ENCODE measurements at regions not wholly inside any gene's neighbourhood (a gene's known extent, or its start where the extent isn't known, plus 50 kb on each side); places are given as distances from the start of the nearest gene placed in this dataset.
"Not testable (repeated sequence)": the region's sequence is repeated elsewhere in the genome, so short reads cannot be mapped to it uniquely, and the experiment has no call there.

DNA sequence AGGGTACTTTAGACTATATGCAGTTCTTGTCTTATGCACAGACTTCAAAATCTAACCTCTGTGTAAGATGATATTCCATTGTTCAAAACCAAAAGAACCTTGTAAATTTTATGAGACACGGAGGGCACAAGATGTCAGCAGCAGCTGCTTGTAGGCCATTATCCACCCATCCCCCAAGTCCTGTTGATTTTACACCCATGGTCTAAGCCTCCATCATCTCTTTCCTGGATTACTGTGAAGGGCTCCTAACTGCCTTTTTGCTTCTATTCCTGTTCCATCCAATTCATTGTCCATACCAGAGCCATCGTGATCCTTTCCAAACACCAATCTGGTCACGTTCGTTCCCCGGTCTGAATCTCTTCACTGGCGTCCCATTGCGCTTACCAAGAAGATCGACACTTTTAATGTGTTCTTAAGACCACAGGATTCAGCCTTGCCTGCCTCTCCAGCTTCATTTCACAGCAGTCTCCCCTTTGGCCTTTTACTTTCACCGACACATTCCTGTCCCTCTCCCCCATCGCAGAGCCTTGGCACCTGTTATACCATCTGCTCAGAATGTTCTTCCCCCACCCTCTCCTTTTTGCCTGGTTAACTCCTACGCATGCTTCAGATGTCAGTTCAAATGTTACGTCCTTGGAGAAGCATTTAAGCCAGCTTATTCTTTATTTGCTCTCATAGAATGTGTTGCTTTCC is 107.3 kb upstream of the POU3F1 start:
- peak; percentile 29 for DNase-seq

DNA sequence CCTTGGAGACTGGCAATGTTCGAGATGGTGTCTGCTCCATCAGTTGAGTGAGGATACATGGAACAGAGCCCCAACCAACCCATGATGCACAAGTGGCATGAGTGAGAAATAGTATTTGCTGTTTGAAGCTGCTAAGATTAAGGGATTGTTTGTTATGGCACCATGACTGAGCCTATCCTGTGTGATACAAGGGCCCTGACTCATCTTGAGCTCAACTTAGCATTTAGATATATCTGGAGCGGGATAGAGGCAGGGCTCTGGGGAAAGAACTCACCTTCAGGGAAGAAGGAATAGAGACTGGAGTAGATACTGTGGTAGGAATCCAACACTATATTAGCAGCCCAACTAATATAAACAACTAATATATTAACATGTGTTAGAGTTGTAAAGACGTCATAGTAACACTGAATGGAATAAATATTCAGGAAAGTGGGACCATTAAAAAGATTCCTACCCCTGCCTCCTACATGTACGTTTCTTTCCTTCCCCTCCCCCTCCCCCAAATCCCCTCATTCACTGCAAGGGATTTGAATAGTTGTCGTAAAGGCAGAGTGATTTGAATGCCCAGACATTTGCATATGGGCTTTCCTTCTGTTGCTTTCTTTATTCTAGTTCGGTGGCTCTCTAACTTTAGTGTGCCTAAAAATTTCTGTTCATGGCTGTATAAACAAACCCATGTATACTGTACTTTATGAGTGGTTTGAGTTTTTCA is 106.6 kb upstream of the POU3F1 start:
- no peak for DNase-seq

DNA sequence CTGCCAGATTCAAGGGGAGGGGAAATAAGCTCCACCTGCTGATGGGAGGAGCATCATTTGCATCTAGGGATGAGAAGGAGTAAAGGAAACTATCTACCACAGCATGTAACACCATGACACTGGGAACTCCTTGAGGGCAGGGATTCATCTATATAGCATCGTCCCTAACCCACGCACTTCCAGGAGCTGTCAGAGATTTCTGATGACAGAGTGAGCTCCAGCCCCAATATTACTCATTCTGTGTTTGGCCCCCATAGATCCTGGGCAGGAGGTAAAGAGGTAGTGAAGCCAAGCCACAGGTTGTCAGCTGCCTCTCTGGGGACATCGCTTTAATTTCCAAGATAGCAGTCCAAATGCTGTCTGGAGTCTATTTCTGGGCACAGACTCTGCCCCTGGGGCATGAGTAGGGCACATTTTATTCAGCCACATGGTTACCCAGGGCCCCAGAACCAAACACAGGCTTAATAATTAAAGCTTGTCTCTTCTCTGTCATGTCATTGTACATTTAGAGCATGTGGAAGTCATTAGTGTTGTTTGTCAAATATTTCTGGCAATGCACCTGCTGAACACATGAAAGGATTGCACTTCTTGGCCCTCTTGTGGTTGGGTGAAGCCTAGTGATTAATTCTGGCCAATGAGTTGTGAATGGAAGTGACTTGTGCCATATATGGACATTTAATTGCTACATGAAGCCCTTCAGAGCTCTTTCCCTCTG is 105.9 kb upstream of the POU3F1 start:
- DNase-seq, result peak; percentile 98

DNA sequence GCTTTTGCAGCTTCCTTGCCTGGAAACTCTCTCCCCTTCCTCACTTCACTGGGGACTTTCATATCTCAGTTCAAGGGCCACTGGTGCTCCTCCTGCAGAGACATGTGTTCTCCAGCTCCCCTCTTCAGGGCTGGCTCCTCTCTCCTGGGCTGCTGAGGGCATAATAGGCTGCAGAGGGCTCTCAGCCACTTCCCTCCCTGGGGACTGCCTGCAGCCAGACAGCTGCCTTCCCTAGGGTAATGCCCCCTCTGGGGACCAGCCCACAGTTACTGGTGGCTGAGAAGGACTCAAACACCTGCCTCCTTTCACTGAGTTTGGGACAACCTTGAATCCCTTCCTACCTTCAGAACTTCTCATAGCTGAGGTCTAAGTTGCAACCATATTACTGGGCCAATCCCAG is 104.8 kb upstream of the POU3F1 start:
- DNase-seq, result peak; percentile 39

DNA sequence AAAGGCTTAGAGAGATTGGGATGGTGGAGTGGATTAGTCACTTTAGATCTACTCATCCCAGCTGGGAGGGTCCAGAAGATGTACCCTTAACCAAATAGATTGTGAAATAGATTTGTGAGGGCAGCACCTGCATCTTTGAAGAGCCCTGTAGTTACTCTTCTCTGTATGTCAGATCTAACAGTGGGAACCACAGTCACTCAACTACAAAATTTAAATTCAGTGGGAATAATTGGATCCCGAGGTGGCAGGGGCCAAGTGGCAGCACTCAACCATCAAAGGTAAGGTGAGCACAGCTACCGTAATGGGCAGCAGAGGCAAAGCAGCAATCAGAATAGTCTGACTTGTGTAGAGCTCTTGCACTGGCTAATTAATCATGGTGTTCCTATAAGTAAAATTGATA is 99.5 kb upstream of the POU3F1 start:
- DNase-seq, result not testable (repeated sequence)

DNA sequence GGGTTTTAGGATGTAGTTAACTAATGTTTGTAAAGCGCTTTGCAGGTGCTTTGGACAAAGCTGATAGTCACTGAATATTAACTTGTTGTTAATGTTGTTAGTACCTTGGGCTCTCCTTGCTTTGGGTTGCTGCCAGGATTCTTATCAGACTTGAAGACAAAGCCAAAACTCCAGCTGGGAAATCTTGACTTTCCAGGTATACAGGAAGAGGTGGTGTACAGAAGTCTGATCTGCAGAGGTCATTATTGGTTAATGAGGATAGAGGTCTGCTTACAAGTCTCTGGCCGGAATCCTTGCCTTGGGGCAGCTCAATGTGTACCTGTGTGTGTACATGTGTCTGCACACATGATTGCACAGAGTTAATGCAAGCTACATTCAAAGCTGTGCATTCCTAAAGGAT is 96.0 kb upstream of the POU3F1 start:
- DNase-seq, result no peak

DNA sequence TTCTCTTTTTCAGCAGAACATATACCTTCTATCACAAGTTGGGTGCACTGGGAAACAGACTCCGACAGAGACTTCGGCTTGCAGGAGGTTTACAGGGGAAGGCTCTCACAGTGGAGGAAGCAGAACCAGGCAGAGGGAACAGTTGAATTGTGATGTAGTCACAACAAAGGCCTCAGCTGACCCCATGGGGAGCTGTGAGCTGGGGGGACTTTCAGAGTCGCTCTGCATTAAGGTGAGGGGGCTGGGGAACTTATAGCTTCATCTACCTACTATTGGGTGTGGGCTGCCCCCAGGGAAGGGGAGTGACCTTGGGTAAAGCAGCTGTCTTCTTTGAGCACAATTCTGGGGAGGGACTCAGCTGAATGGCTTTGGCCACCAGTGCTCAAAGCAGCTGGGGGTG is 94.9 kb upstream of the POU3F1 start:
- no peak for DNase-seq

DNA sequence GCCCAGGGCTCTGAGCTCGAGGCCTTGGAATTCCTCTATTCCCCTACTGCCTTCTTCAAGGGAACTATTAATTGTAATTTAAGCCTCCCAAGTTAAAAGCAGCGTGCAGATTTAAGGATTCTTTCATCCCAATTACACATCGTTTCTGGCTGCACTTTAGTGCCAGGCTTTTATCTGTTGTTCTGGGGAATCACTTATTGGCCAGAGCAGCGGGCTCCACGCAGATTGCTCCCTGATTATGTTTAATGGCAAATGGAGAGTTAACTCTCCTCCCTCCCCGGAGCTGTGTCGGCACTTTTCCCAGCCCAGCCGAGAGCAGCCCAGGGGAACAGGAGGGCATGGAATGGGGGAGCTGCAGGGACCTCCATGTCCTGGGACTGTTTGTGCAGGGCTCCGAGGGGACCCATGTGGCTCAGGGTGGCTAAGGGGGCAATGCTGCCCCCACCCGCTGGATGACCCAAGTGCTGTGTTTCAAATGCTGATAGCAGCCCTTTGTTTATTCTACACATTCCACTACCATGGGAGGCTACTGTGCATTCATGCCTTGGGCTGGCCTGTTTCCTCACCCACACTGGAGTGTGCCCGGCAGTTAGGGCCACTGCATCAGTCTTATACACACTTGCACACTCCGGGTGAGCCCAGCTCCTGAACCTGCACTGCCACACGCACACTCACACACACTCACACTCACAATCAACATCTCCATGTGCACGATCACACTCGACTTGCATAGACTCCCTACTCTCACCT is 93.3 kb upstream of the POU3F1 start:
- no peak for DNase-seq

DNA sequence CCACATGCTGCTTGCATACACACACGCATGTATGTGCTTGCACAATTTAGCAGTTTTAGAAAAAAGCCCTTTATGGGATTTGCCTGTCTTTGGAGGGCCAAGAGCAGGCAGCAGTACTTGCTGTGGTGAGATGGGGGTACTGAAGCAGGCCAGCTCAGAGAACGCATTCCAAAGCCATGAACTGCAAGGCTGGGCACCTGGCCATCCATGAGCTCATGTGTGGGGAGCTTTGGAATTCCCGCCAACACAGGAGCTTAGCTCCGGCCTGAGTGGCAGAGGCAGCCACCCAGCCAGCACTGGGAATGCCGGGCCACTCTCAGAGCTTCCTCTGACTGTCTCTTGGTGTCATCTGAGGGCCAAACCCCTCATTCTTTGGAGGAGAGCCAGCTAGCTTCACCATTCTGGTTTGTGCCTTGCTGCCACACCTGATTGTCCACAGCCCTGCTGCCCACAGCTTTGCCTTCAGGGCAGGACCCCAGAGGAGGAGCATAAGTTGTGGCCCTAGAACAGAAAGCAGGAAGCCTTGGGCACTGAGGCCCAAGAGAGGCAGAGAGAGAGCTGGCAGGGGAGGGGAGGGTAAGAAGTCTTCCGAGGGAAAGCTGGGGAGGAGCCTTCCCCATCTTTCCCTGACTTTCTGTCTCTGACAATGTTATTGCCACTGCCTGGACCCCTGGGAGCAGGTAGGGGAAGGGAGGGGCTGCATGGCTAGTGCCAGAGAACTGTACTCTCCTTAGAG is 92.1 kb upstream of the POU3F1 start:
- peak; percentile 15 for DNase-seq

DNA sequence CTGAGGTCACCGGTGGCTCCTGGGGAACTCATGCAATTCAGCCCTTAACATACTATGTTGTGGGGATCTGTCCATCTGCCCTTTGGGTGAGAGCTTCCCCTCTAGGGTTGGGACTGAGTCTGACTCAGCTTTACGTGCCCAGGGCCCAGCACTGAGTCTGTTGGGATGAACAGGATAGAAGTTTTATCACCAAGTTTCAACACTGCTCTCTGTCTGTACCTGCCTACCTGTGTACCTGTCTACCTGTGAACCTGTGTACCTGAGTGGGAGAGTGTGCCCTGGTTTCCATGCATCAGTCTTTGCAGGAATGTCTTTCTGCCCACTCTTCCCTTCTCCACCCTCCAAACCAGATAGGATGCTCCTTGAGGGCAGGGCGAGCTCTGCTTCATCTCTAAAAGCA is 90.6 kb upstream of the POU3F1 start:
- no peak for DNase-seq

DNA sequence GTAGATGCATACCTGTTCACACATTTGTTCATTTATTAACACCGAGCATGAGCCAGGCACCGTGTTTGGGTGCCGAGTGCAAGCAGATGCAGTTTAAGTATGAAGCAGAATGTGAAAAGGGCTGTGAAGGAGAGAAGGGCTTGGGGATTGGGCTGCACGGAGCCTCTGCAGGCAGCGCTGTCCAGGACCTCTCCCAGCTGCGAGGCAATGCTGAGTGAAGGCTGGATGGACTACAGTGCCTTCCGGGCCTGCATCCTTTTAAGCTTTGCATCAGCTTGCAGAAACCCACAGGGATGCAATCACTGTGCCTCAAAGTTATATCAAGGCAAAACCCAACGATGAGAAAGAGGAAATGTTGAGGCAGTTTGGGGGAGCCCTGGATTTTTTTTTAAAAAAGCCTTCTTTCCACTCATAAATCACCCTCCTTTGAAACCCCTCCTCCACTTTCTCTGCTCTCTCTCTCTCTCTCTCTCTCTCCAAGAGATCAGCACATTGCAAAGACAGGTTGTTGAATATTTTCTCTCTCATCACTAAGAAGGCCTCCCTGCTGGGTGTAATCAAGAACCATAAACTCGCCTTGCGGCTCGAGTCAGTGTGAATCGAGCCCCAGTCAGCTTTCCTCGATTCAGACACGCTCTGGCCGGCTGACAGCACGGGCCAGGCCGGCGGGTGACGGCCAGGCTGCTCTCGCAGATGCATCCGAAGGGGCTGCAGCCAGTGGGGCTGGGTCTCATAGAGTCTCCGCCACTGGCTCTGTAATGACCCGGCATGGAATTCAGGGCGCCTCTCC is 89.2 kb upstream of the POU3F1 start:
- no peak for DNase-seq

DNA sequence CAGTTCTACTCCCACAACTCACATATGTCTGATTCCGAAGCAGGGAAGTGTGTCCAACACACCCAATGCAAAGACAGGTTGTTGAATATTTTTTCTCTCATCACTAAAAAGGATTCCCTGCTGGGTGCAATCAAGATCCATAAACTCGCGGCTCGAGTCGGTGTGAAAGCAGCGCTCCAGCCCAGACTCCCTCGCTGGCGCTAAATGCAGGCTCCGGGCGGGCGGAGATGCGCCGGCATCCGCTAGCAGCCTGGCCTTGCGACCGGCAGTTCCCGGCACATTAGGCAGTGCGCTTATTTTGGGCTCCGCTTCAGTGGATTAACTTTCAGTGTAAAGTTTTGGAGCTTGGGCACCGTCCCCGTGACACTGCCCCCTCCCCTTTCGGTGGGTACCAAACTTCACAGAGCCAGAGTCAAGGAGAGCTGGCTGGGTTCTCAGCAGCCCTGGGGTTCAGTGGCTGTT is 87.7 kb upstream of the POU3F1 start:
- no peak for DNase-seq

DNA sequence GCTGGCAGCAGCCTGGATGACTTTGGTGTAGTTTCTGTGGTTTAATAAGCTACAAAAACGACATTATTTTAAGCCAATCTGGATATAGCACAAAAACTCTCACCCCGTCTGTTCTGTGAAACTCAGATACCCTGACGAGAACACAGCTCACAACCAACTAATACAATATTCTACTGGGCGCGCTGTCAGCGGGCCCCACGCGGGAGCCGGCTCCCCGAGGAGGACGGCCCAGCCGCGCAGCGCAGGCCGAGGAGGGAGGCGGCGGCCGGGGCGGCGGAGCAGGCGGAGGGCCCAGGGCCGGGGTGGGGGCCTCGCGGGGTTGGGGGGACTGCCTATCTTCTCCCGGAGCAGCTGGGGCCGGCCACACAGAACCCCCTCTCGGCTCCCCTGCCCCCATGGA is 87.2 kb upstream of the POU3F1 start:
- no peak for DNase-seq

DNA sequence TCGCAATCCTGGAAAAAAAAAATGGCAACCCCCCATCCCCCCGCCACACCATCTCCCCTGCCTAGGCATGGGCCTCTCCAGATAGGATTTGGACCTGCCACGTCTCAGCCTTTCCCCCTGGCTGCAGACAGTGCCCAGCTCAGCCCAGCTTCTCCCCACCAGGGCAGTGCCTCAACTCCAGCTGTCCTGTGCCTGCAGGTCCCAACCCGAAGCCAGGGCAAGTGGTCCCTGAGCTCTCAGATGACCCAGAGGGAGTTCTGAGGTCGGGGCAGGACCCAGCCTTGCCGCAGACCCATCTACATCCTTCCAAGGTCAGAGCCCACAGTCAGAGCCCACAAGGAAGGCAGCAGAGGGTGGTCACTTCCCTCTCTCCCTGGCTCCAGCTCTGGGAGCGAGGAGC is 86.7 kb upstream of the POU3F1 start:
- no peak for DNase-seq

DNA sequence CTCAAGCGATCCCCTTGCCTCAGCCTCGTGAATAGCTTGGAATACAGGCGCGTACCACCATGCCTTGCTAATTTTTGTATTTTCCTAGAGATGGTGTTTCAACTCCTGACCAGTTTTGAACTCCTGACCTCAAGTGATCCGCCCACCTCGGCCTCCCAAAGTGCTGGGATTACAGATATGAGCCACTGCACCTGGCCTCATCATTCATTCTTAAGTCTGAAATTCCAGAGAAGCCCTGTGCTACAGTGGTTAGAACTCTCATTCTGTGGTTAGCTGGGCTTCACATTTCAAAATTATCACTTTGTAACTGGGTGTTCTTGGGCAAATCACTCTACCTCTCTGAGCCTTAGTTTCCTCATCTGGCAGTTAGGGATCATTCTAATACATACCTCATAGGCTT is 86.1 kb upstream of the POU3F1 start:
- DNase-seq, result no peak

DNA sequence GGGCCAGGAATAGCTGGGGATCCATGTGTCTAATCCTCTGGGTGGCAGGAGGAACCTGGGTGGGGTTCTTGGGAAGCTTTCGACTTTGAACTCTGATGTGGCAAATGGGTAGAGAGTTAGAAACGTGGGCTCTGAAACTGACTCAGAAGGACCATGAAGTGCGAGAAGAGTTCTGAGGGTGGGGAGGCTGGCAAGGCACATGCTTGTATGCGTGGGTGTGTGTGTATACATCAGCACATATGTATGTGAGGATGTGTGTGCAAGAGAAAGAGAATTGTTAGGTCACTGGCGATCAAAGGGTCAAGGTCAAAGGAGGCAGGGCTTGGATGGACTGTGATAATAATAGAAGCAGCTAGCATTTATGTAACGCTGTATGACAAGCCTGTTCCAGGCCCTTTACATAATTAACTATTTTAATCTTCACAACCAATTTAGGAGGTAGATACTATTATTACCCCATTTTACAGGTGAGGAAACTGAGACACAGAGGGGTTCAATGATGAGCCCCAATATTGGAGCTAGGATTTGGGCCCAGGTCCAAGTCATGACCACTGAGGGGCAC is 84.5 kb upstream of the POU3F1 start:
- no peak for DNase-seq

DNA sequence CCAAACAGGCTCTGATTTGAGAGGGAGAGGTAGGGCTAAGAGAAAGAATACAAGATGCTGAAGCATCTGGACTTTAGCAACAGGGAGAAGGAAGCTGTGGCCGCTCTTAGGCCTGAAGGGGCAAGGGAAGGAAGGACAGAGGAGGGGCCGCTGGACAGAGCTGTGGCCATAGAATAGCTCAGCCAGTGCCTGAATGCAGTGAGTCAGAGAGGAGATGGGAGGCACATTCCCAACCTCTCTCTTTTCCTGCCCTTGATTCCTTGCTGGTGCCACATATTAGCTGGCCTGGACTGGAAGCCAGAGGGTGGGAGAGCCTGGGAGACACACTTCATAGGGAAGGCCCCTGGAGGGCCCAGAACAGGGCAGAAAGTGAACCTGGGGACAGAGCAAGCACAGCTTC is 83.4 kb upstream of the POU3F1 start:
- DNase-seq, result no peak

DNA sequence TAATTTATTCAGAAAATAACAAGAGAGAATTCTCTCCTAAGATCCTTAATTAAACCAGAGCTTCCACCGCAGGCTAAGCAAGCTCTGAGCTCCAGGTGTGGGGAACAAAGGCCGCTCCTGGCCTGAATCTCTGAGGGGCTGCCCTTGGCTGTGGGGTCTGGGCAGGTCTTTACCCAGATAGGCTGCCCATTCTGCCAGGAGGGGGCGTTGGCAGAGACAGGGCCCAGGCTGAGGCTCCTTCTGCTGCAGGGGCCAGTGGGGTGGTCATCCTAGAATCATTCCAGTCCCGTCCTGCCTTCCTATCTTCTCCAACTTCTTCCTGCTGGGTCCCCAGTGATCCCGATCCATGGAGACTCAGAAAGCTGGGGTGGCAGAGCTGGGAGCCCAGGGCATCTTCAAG is 82.9 kb upstream of the POU3F1 start:
- no peak for DNase-seq

DNA sequence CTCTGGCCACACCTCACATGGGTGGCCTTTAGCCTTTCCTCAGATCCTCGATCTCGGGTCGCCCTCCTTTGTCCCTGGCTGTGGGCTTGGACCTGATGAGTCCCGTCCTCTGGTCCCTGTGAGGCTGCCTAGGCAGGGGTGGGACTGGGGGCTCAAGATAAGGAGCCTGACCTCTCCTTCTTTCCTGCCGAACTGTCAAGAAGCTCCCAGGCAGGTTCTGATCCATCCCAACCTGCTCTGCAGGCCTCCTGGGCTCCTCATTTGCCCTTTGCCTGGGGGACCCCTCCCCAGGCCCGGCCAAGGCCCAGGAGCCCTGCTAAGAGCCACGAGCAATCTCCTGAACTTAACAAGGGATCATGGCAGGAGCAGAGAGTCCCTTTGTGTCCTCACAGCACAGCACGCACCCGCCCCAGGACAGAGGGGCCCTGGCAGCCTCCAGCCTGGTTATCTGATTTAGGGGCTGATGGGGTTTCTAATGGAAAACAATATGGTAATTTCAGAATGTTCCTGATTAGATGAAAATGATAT is 82.4 kb upstream of the POU3F1 start:
- no peak for DNase-seq

DNA sequence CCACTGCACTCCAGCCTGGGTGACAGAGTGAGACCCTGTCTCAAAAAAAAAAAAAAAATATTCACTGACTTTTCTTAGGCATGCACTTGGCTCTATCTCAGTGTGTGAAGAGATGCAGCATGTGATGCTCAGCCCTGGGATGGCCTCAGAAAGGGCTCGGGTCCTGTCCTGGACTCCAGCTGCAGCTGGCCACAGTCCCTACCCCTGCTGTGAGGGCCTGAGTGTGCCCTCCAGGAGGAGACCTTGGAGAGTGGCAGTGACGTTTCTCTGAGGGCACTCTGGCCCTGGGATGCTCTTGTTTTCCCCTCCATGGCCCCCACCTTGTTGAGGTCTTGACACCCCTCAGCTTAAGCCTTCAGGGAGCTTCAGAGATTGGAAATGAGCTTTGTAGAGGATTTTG is 81.9 kb upstream of the POU3F1 start:
- DNase-seq, result no peak

DNA sequence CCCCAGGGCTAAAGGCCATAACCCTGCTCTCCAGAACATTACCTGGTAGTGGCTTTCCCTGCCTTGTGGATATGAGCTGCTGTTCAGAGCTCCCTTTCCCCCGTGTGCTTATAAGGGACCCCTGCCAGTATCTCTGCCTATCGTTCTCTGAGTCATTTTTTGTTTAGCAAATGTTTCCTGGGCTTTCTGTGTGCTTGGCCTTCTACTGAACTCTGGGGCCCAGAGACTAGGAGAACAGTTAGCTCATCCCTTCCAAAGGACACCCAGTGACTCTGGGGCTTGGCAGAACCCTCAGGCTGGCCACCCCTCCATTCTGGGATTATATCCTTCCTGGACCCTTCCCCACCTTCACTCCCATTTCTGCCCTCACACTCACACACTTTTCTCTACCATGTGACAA is 80.8 kb upstream of the POU3F1 start:
- DNase-seq, result no peak

All from NCI-H1105 treated with DMSO at 0.1 percent for 48 hours (cell line).